ENCODE measurements at regions not wholly inside any gene's neighbourhood (a gene's known extent, or its start where the extent isn't known, plus 50 kb on each side); places are given as distances from the start of the nearest gene placed in this dataset.

GRCh38 chr14:36027354-36027753, 149.2 kb downstream of the PTCSC3 start:
- TF ChIP-seq POLR2A (IDR thresholded peaks at IDR 0.05) (no peak), CTCF (IDR thresholded peaks at IDR 0.05) (no peak)

Data from prostate gland (tissue), 2 donors.